Bronchial epithelial cell (primary cell): ENCODE measurements at regions not wholly inside any gene's neighbourhood (a gene's known extent, or its start where the extent isn't known, plus 50 kb on each side); places are given as distances from the start of the nearest gene placed in this dataset.

Experiments used
- DNase-seq: peaks from one replicate; pipeline ENCODE4 v3.0.0-alpha.2; 2010; ENCODE audit warnings: low read depth
- FAIRE-seq: peaks from 2 replicates; lab custom pipeline; 2011; peaks lifted over from hg19 to GRCh38; lab: Jason Lieb, UNC
- H3K27me3 ChIP-seq: 2 replicates; pipeline ENCODE4 v1.5.1; 2011; ENCODE audit warnings: low read length; ENCODE audit not compliant: control insufficient read depth, insufficient read depth
- H3K36me3 ChIP-seq: 2 replicates; pipeline ENCODE4 v1.5.1; 2011; ENCODE audit warnings: low read length; ENCODE audit not compliant: control insufficient read depth, insufficient read depth
- H3K4me3 ChIP-seq: 2 replicates; pipeline ENCODE4 v1.5.1; 2011; ENCODE audit warnings: mild to moderate bottlenecking, low read depth, low read length, control low read depth
- CTCF ChIP-seq: IDR thresholded peaks from 2 replicates; pipeline ENCODE4 v1.5.1; 2011; ENCODE audit warnings: mild to moderate bottlenecking, moderate library complexity, low read length, control low read depth, inconsistent platforms; ENCODE audit not compliant: insufficient read depth, severe bottlenecking

- no peak for TF ChIP-seq CTCF
- Histone ChIP-seq H3K36me3 (no peaks in the 10 kb centered on the region), H3K4me3 (no peak overlapping the region), H3K27me3 (no peaks in the 10 kb centered on the region)
- DNase-seq (peak; percentile 1), FAIRE-seq (no peak)
Measured at GRCh38 chr2:78070693-78071092, 548.5 kb upstream of the LRRTM4 start.

GRCh38 chr2:78077633-78078032 lies 555.5 kb upstream of the LRRTM4 start:
- Histone ChIP-seq H3K4me3 (no peak overlapping the region), H3K27me3 (no peaks in the 10 kb centered on the region), H3K36me3 (no peaks in the 10 kb centered on the region)
- TF ChIP-seq CTCF = no peak
- FAIRE-seq (no peak), DNase-seq (no peak)

DNA sequence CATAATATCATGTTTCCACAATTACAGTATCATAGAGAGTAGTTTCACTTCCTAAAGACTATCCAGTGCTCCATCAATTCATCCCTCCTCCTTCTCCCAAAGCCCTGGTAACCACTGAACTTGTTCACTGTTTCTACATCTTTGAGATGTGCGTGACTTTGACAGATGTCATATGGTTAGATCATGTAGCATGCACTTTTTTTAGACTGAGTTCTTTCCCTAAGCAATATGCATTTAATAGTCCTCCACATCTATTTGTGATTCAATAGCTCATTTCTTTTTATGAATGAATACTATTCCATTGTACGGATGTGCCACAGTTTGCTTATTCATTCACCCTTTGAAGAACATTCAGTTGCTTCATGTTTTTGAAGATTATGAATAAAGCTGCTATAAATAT lies 560.4 kb upstream of the LRRTM4 start:
- Histone ChIP-seq H3K4me3 (no peak overlapping the region), H3K27me3 (no peaks in the 10 kb centered on the region), H3K36me3 (no peaks in the 10 kb centered on the region)
- no peak for TF ChIP-seq CTCF
- FAIRE-seq (no peak), DNase-seq (no peak)

DNA sequence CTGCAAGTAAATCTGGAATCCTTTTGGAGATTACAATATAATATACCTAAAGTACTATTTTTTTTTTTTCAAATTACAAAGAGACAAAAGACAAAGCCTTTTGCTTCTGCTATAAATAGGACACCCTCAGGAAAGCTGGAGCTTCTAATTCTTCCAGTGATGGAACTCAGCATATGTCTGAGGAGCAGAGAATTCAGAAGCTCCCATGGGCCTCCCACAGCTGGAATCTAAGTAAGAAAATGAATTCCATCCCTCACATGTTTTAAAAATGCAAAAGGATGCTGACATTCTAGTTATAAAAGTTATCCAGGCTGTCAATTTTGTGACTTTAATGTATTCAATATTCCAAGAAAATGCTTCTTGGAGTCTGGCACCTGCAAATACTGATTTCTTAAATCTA lies 571.3 kb upstream of the LRRTM4 start:
- no peak for FAIRE-seq
- DNase-seq = no peak
- TF ChIP-seq CTCF = no peak
- Histone ChIP-seq H3K4me3 (no peak overlapping the region), H3K27me3 (no peaks in the 10 kb centered on the region), H3K36me3 (no peaks in the 10 kb centered on the region)

GRCh38 chr2:78109272-78109671 lies 587.1 kb upstream of the LRRTM4 start:
- FAIRE-seq = no peak

More at GRCh38 chr2:78109272-78109671, 587.1 kb upstream of the LRRTM4 start:
- DNase-seq = no peak
- Histone ChIP-seq H3K4me3 (no peak overlapping the region), H3K36me3 (no peaks in the 10 kb centered on the region), H3K27me3 (no peaks in the 10 kb centered on the region)
- no peak for TF ChIP-seq CTCF
